ENCODE measurements at regions not wholly inside any gene's neighbourhood (a gene's known extent, or its start where the extent isn't known, plus 50 kb on each side); places are given as distances from the start of the nearest gene placed in this dataset.

DNA sequence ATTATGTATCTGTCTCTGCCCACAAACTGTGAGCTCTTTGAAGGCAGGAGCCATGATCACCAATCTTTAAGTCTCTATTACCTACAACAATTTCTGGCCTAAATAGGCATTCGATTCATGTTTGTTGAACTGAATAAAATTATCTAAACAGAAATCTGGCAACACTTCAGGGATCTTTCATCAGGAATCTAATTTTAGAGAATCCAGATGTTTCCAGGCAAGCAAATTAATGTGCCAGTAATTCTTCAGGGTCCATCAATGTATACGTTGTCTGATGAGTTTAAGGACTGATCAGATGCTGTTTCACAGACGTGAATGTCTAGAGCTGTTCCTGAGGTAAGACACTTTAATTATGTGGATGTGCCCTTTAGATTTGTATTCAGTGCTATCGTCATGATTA lies 524.4 kb downstream of the PTPRC start:
- DNase-seq (ENCODE audit: low read depth, low spot score): no peak
- TF ChIP-seq, protein P1, sequence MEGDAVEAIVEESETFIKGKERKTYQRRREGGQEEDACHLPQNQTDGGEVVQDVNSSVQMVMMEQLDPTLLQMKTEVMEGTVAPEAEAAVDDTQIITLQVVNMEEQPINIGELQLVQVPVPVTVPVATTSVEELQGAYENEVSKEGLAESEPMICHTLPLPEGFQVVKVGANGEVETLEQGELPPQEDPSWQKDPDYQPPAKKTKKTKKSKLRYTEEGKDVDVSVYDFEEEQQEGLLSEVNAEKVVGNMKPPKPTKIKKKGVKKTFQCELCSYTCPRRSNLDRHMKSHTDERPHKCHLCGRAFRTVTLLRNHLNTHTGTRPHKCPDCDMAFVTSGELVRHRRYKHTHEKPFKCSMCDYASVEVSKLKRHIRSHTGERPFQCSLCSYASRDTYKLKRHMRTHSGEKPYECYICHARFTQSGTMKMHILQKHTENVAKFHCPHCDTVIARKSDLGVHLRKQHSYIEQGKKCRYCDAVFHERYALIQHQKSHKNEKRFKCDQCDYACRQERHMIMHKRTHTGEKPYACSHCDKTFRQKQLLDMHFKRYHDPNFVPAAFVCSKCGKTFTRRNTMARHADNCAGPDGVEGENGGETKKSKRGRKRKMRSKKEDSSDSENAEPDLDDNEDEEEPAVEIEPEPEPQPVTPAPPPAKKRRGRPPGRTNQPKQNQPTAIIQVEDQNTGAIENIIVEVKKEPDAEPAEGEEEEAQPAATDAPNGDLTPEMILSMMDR (IDR thresholded peaks at IDR 0.05; ENCODE audit: low read depth, low read length): no peak
- no peak overlapping the region for H3K4me3 ChIP-seq (ENCODE audit: low read depth, low read length)
- in situ Hi-C loops (cut with HindIII; ENCODE audit: low sequenced_read_pairs): no loop called here

DNA sequence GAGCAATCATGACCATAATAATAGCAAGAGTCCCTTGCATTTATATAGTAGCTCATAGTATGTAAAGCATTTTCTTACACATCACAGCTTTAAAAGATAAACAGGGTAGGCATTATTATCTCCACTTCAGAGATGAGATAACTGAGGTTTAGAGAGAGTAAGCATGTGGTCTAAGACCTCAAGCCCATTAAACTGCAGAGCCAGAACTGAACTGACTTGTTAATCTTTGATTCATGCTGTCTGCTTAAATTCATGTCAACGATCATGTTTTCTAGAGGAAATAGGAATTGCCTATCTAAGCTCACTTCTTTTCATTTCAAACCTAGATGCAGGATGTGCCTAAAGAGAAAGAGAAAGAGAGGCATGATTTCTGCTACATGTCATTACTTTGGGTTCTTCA lies 524.8 kb downstream of the PTPRC start:
- DNase-seq (ENCODE audit: low read depth, low spot score): no peak
- no peak overlapping the region for H3K4me3 ChIP-seq (ENCODE audit: low read depth, low read length)
- in situ Hi-C loops (cut with HindIII; ENCODE audit: low sequenced_read_pairs): no loop called here
- TF ChIP-seq, protein P1 (IDR thresholded peaks at IDR 0.05; ENCODE audit: low read depth, low read length): no peak

- in situ Hi-C loops (cut with HindIII; ENCODE audit: low sequenced_read_pairs): no loop called here
- no peak for DNase-seq (ENCODE audit: low read depth, low spot score)
- TF ChIP-seq, protein P1 (IDR thresholded peaks at IDR 0.05; ENCODE audit: low read depth, low read length): no peak
- no peak overlapping the region for H3K4me3 ChIP-seq (ENCODE audit: low read depth, low read length)
These were observed 528.6 kb downstream of the PTPRC start for GRCh38 chr1:199167460-199167859.

GRCh38 chr1:199168888-199169585 lies 530.2 kb downstream of the PTPRC start:
- no peak for DNase-seq (ENCODE audit: low read depth, low spot score)
- in situ Hi-C loops (cut with HindIII; ENCODE audit: low sequenced_read_pairs): no loop called here
- no peak overlapping the region for H3K4me3 ChIP-seq (ENCODE audit: low read depth, low read length)
- TF ChIP-seq, protein P1 (IDR thresholded peaks at IDR 0.05; ENCODE audit: low read depth, low read length): no peak

GRCh38 chr1:199170711-199171110 lies 531.9 kb downstream of the PTPRC start:
- no peak for DNase-seq (ENCODE audit: low read depth, low spot score)
- TF ChIP-seq, protein P1 (IDR thresholded peaks at IDR 0.05; ENCODE audit: low read depth, low read length): no peak

GRCh38 chr1:199172171-199173124 lies 533.6 kb downstream of the PTPRC start:
- no peak overlapping the region for H3K4me3 ChIP-seq (ENCODE audit: low read depth, low read length)
- in situ Hi-C loops (cut with HindIII; ENCODE audit: low sequenced_read_pairs): no loop called here
- no peak for DNase-seq (ENCODE audit: low read depth, low spot score)
- TF ChIP-seq, protein P1 (IDR thresholded peaks at IDR 0.05; ENCODE audit: low read depth, low read length): no peak

More at GRCh38 chr1:199170711-199171110, 531.9 kb downstream of the PTPRC start:
- H3K4me3 ChIP-seq (ENCODE audit: low read depth, low read length): no peak overlapping the region
- in situ Hi-C loops (cut with HindIII; ENCODE audit: low sequenced_read_pairs): no loop called here
